Skeletal muscle tissue (tissue), 3 donors: ENCODE measurements at regions not wholly inside any gene's neighbourhood (a gene's known extent, or its start where the extent isn't known, plus 50 kb on each side); places are given as distances from the start of the nearest gene placed in this dataset.
A peak's percentile ranks its signal among the peaks of the same experiment; 100 is the strongest.
"Not testable (repeated sequence)": the region's sequence is repeated elsewhere in the genome, so short reads cannot be mapped to it uniquely, and the experiment has no call there.

ENCODE experiments used
- H3K27ac ChIP-seq: one replicate; pipeline ENCODE4 v1.7.0; 2013; ENCODE audit warnings: mild to moderate bottlenecking, low read depth, low read length, inconsistent platforms
- H3K27me3 ChIP-seq, 3 donors: one replicate each; pipeline ENCODE4 v1.7.0; 2013; ENCODE audit warnings: low read length in 3 of 3; ENCODE audit not compliant: control insufficient read depth in 3 of 3, insufficient read depth in 3 of 3
- H3K36me3 ChIP-seq, 3 donors: one replicate each; pipeline ENCODE4 v1.7.0; 2013; ENCODE audit warnings: low read length in 3 of 3; ENCODE audit not compliant: control insufficient read depth in 3 of 3, insufficient read depth in 3 of 3
- H3K4me1 ChIP-seq, 3 donors: one replicate each; pipeline ENCODE4 v1.7.0; 2013; ENCODE audit warnings: low read length in 3 of 3, mild to moderate bottlenecking in 3 of 3; ENCODE audit not compliant: control insufficient read depth in 3 of 3, insufficient read depth in 3 of 3
- H3K4me3 ChIP-seq, 3 donors: one replicate each; pipeline ENCODE4 v1.7.0; 2013; ENCODE audit warnings: low read length in 3 of 3
- H3K9ac ChIP-seq, 3 donors: one replicate each; pipeline ENCODE4 v1.7.0; 2013; ENCODE audit warnings: low read length in 3 of 3, mild to moderate bottlenecking in 3 of 3, moderate library complexity in 2 of 3, low read depth in 1 of 3
- H3K9me3 ChIP-seq, 3 donors: one replicate each; pipeline ENCODE4 v1.7.0; 2013; ENCODE audit warnings: low read length in 3 of 3; ENCODE audit not compliant: control insufficient read depth in 3 of 3
- donor health status: Osteomylitis.

DNA sequence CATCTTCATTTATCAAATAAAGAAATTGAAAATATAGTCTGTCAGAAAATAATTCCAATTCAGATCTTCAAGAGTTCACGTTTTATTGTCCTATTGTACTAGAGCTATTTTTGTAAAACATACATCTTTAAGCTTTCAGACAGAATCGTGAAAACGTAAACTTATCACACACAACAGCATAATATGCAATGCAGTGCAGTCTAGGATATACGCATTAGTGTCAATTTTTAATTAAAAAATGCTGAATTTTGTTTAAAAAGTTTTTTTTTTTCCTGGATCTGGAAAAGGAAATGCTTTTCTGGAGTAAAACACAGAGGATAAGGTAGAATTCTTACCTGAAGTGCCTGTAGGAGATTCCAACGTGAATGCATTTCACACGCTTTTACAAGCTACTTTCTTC is 458.2 kb upstream of the KLF6 start:
- Histone ChIP-seq H3K27me3 (no peaks in the 10 kb centered on the region), H3K9ac (peak overlapping the region; percentile 54 to 76 (median 64)), H3K9me3 (no peaks in the 10 kb centered on the region), H3K4me3 (peak overlapping the region; percentile 32 to 67 (median 52)), H3K4me1 (peaks cover 6 to 25% (median 15%) of the 10 kb centered on the region in 3 donors), H3K36me3 (no peaks in the 10 kb centered on the region), H3K27ac (peak overlapping the region; percentile 85)

DNA sequence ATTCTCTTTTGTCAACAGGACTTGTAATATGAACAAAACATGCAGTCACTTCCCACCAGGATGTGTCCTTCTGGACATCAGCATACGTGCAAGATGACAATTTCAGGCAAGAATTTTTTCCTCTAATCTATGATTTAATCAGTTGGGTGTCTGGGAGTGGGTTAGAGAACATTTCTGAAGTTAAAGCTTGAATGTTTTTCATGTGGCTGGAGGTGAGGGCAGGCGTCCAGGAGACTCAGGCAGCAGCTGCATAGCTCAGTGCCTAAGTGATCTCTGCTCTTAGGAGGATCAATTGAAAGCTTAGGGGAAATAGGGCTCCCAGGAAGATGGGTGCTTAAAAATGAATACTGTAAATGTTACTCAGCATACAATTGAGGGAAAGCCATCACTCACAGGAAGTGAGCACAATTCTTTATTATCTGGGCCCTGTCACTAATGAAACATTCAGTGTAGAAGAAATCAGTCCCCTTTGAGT is 457.6 kb upstream of the KLF6 start:
- Histone ChIP-seq H3K4me3 (peak overlapping the region; percentile 32 to 67 (median 52)), H3K36me3 (no peaks in the 10 kb centered on the region), H3K27ac (peak overlapping the region; percentile 85), H3K9me3 (no peaks in the 10 kb centered on the region), H3K27me3 (no peaks in the 10 kb centered on the region), H3K9ac (peak overlapping the region; percentile 48 to 76 (median 64)), H3K4me1 (peaks cover 6 to 25% (median 15%) of the 10 kb centered on the region in 3 donors)

DNA sequence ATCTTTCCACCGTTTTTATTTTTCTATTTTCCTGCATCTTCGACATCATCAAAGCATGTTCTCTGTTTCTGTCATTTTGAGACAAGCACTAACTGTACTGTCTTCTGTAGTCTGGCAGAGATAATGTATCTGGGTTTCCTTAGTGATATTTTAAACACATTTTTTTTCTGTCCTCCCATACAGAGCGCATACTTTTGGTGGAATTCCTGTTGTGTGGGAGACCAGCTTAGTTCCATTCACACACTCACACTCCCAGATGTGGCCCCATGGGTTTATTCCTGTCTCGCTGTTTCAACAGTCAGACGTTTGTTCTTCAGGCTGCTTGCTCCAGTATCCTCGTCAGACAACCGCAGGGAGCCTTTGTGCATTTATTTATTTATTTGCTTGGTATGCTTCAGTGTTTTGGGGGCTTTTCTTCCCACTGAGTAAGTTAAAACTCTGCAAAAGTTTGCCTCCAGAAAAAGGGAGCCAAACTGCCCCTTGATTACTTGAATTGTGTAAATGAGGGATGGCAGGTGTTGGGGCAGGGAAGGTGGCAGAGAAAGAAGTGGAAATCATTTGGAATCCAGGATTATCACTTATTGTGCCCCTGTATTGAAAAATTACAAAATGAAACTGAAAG is 456.8 kb upstream of the KLF6 start:
- H3K9ac ChIP-seq = peak overlapping the region; percentile 48 to 76 (median 64)
- peak overlapping the region; percentile 85 for H3K27ac ChIP-seq
- H3K36me3 ChIP-seq = no peaks in the 10 kb centered on the region
- no peaks in the 10 kb centered on the region for H3K9me3 ChIP-seq
- H3K4me1 ChIP-seq = peaks cover 6 to 25% (median 15%) of the 10 kb centered on the region in 3 donors
- no peaks in the 10 kb centered on the region for H3K27me3 ChIP-seq
- peak overlapping the region; percentile 32 to 67 (median 52) for H3K4me3 ChIP-seq

DNA sequence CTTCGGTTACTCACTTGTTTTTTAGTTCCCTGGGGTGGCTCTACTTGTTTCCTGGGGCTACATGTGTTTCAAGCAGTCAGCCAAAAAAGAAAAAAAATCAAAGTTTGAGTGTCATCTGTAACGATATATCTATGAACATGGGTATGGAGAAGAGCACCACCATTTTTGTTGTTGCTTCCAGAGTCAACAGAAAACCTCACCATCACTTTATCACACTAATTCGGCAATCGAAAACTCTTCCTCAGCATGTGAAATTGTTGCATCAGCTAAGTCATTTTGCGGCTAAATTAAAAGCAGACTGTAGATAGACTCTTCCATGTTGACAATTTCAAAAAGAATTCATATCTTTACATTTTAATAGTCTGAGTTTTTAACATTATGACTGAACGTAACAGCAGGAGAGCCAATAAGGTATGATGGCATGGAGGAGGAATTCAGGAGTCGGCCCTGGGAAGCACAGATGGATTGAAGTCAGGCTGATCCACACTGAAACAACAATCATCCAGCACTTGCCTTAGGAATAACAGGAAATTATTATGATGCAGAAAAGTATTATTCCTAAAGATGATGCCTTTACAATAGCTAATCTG is 455.7 kb upstream of the KLF6 start:
- Histone ChIP-seq H3K36me3 (no peaks in the 10 kb centered on the region), H3K4me1 (peaks cover 6 to 21% (median 9%) of the 10 kb centered on the region in 3 donors), H3K4me3 (peak overlapping the region in 1 of 3 donors; percentile 32), H3K27ac (peak overlapping the region; percentile 85), H3K27me3 (no peaks in the 10 kb centered on the region), H3K9me3 (no peaks in the 10 kb centered on the region), H3K9ac (peak overlapping the region in 2 of 3 donors; percentile 64 to 76)

DNA sequence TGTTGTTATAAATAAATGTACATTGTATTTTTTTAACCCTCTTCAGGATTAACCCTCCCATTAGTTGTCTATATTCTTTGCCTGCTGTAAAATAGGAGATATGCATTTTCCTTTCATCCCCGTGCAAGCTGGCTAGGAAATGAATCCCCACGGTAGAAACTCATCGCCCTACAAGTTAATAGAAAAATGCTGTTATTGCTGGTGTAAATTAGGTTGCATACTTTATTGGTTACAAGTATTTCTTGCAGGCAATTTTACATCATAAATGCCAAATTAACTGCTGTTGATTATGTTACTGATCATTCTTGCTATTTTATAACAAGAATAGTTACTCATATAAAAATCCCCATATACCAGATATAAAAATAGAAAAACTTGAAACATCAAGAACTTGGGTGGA is 454.2 kb upstream of the KLF6 start:
- Histone ChIP-seq H3K4me1 (peaks cover 4 to 21% (median 6%) of the 10 kb centered on the region in 3 donors), H3K36me3 (no peaks in the 10 kb centered on the region), H3K27me3 (no peaks in the 10 kb centered on the region), H3K27ac (no peak overlapping the region), H3K9ac (no peak overlapping the region), H3K4me3 (no peak overlapping the region), H3K9me3 (no peaks in the 10 kb centered on the region)

DNA sequence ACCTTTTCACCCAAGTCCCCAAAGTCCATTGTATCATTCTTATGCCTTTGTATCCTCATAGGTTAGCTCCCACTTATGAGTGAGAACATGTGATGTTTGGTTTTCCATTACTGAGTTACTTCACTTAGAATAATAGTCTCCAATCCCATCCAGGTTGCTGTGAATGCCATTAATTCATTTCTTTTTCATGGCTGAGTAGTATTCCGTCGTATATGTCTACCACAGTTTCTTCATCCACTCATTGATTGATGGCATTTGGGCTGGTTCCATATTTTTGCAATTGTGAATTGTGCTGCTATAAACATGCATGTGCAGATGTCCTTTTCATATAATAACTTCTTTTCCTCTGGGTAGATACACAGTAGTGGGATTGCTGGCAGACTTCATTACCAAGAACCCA is 451.9 kb upstream of the KLF6 start:
- H3K36me3 ChIP-seq, H3K4me1 ChIP-seq, H3K9ac ChIP-seq, H3K27me3 ChIP-seq, H3K9me3 ChIP-seq, H3K4me3 ChIP-seq, H3K27ac ChIP-seq: not testable (repeated sequence)

DNA sequence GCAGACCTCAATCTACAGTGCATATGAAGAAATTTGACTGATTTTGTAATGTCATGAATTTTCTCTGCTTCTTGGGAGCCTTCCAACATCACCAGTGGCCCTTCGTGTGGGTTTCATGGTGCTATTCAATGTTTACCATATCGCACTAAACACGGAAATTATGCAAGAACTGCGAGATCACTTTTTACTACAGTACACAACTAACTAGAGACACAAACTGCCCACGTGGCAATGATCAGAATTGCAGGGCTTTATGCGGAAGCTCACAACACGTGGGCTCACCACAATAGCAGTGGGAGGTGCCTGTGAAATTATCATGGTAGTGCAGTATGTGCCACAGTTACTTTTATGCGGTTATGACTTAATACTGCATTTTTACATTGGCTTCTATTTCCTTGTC is 449.7 kb upstream of the KLF6 start:
- Histone ChIP-seq H3K4me1 (no peaks in the 10 kb centered on the region), H3K9me3 (no peaks in the 10 kb centered on the region), H3K27ac (no peak overlapping the region)

DNA sequence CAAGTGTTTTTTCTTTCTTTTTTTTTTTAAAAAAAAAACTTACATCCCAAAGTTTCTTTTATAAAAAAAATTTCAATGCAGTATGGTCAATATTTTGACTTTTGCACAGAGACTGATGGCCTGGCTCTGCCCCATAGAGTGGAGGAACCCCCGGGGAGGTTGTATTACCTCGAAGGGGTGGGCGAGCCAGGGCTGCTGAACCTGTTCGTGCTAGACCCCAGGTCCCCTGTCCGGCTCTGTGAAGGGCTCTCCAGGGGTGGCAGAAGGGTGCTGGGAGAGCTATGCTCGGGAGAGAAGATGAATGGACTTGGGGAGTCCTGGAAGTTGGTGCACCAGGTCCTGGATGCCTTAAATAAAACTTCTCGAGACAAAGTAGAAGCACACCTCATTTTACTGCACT is 446.4 kb upstream of the KLF6 start:
- H3K4me1 ChIP-seq = no peaks in the 10 kb centered on the region
- H3K27me3 ChIP-seq = no peaks in the 10 kb centered on the region
- H3K36me3 ChIP-seq = no peaks in the 10 kb centered on the region
- no peak overlapping the region for H3K4me3 ChIP-seq
- no peak overlapping the region for H3K9ac ChIP-seq
- H3K27ac ChIP-seq = no peak overlapping the region
- no peaks in the 10 kb centered on the region for H3K9me3 ChIP-seq

More for the DNA sequence above, 449.7 kb upstream of the KLF6 start:
- Histone ChIP-seq H3K36me3 (no peaks in the 10 kb centered on the region), H3K4me3 (no peak overlapping the region), H3K9ac (no peak overlapping the region), H3K27me3 (no peaks in the 10 kb centered on the region)

DNA sequence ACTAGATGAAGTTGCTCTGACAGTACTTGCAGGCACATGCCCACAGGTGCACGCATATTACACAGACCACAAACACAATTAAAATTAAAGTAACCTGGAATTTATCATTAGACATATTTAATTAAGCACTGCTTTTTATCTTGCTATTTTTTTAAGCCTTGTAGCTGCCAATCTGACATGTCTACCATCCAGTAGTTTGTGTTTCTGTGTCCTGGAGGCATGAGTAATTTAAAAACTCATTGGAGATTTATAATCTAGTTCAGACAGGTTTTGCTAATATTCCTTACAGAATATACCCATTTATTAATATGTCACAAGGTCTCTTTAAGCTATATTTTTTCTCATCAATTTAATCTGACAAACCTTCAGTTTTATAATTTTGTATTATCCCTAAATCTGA is 445.0 kb upstream of the KLF6 start:
- Histone ChIP-seq H3K4me1 (no peaks in the 10 kb centered on the region), H3K9ac (no peak overlapping the region), H3K4me3 (no peak overlapping the region), H3K27ac (no peak overlapping the region), H3K9me3 (no peaks in the 10 kb centered on the region), H3K36me3 (no peaks in the 10 kb centered on the region), H3K27me3 (no peaks in the 10 kb centered on the region)

DNA sequence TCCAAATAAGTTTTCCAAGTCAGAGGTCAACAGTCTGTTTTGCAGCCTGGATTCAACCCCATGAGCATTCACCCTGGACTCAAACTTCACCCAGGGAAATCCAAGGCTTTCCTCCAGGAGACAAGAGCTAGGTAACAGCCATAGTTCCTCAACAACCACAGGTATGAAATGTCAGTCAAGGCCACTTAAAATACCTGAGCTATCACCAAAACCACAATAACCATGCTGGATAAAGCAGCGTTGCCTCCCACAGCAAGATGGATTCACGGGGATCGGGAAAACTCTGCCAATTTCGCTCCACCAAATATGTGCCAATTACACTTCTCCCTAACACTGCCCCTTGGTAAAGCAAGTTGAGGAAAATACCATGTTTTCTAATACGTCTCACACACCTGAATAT is 444.1 kb upstream of the KLF6 start:
- Histone ChIP-seq H3K9ac (no peak overlapping the region), H3K9me3 (no peaks in the 10 kb centered on the region), H3K4me3 (no peak overlapping the region), H3K27me3 (no peaks in the 10 kb centered on the region), H3K4me1 (no peaks in the 10 kb centered on the region), H3K36me3 (no peaks in the 10 kb centered on the region), H3K27ac (no peak overlapping the region)
